ENCODE measurements at regions not wholly inside any gene's neighbourhood (a gene's known extent, or its start where the extent isn't known, plus 50 kb on each side); places are given as distances from the start of the nearest gene placed in this dataset.

- no peak for DNase-seq (ENCODE audit: low spot score)
- in situ Hi-C loops (cut with MboI; ENCODE audit: low pct_unique_long_range_greater_than_20kb, low sequenced_read_pairs, unreplicated experiment), result no loop called here
- no peak for TF ChIP-seq CTCF (IDR thresholded peaks at IDR 0.05; ENCODE audit: extremely low read depth, insufficient read depth, missing control alignments)
Measured at GRCh38 chr12:115543269-115543668, 734.2 kb downstream of the MED13L start.

DNA sequence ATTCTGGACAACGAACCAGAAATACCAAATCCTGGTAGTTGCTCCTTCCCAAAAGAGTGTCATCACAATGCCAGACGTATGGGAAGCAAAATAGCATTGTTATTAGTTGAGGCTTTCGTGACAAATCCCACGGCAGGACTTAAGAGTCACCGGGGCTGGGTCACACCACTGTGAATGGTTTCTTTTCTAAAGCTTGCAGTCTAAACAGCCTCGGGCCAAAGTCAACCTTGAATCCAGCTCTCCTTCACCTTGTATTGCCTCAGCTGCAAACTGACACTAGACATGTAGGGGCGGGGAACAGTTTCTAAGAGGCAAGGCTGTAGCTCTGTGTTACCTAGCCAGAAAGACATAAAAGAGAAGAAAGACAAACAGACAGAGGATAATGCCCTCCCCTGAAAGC, 734.8 kb downstream of the MED13L start:
- no peak for TF ChIP-seq CTCF (IDR thresholded peaks at IDR 0.05; ENCODE audit: extremely low read depth, insufficient read depth, missing control alignments)
- in situ Hi-C loops (cut with MboI; ENCODE audit: low pct_unique_long_range_greater_than_20kb, low sequenced_read_pairs, unreplicated experiment), result no loop called here
- DNase-seq (ENCODE audit: low spot score), result no peak

- DNase-seq (ENCODE audit: low spot score), result no peak
Measured at GRCh38 chr12:115541891-115542421, 735.5 kb downstream of the MED13L start.

DNA sequence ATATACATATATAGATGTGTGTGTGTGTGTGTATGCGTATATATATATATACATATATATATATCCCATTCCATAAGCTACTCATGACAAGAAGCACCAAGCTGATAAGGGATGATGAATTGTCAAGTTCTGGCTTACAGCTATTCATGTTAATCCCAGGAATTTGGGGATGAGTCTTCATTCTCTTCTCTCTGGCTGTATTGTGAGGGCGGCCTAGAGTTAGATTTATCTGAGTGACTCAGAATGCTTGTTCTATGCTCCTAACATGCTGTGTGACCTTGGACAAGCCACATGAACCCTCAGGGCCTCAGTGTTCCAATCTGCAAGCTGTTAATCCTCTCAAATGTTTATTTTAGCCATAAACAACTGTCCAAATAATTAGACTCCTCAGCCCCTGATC, 749.0 kb downstream of the MED13L start:
- no peak for DNase-seq (ENCODE audit: low spot score)
- in situ Hi-C loops (cut with MboI; ENCODE audit: low pct_unique_long_range_greater_than_20kb, low sequenced_read_pairs, unreplicated experiment), result no loop called here
- TF ChIP-seq CTCF (IDR thresholded peaks at IDR 0.05; ENCODE audit: extremely low read depth, insufficient read depth, missing control alignments), result no peak

More at GRCh38 chr12:115541891-115542421, 735.5 kb downstream of the MED13L start:
- in situ Hi-C loops (cut with MboI; ENCODE audit: low pct_unique_long_range_greater_than_20kb, low sequenced_read_pairs, unreplicated experiment), result no loop called here
- TF ChIP-seq CTCF (IDR thresholded peaks at IDR 0.05; ENCODE audit: extremely low read depth, insufficient read depth, missing control alignments), result no peak

- TF ChIP-seq CTCF (IDR thresholded peaks at IDR 0.05; ENCODE audit: extremely low read depth, insufficient read depth, missing control alignments), result no peak
- no peak for DNase-seq (ENCODE audit: low spot score)
- in situ Hi-C loops (cut with MboI; ENCODE audit: low pct_unique_long_range_greater_than_20kb, low sequenced_read_pairs, unreplicated experiment), result no loop called here
Measured at GRCh38 chr12:115521771-115522409, 755.6 kb downstream of the MED13L start.

DNA sequence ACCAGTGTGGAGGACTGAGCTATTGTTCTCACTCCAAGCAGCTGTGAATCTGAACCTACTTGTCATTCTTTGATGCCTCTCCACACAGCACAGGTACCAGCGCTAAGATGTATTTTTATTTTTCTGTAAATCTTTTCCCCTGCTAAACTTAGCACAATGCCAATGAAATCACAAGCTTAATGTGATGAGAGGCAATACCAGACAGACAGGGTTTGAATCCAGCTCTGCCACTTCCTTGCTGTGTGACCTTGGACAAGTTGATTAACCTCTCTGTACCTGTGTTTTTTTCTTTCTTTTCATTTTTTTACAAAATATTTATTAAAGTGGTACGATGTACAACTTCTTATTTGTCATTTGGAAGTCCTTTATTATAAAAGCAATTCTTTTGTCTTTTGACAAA, 757.6 kb downstream of the MED13L start:
- TF ChIP-seq CTCF (IDR thresholded peaks at IDR 0.05; ENCODE audit: extremely low read depth, insufficient read depth, missing control alignments), result no peak
- in situ Hi-C loops (cut with MboI; ENCODE audit: low pct_unique_long_range_greater_than_20kb, low sequenced_read_pairs, unreplicated experiment), result no loop called here
- no peak for DNase-seq (ENCODE audit: low spot score)

All from GM13977 (cell line).